ENCODE measurements at regions not wholly inside any gene's neighbourhood (a gene's known extent, or its start where the extent isn't known, plus 50 kb on each side); places are given as distances from the start of the nearest gene placed in this dataset.
A peak's percentile ranks its signal among the peaks of the same experiment; 100 is the strongest.

GRCh38 chr3:177249203-177249602, 51.9 kb upstream of the TBL1XR1 start:
- Histone ChIP-seq H3K9me3 (no peaks in the 10 kb centered on the region), H3K4me1 (peaks cover 4 to 7% of the 10 kb centered on the region in 2 donors), H3K36me3 (no peaks in the 10 kb centered on the region), H3K27me3 (no peaks in the 10 kb centered on the region), H3K27ac (no peak overlapping the region), H3K4me3 (no peak overlapping the region)
- no peak for DNase-seq
- TF ChIP-seq POLR2A (IDR thresholded peaks at IDR 0.05): no peak
- no peak for TF ChIP-seq CTCF (IDR thresholded peaks at IDR 0.05 in 4 of 5, conservative IDR thresholded peaks at IDR 0.05 in 1 of 5)
- intact Hi-C loops (cut with DNase I; ENCODE audit: low total_unique reads): no loop called here
- ATAC-seq: no peak
- in situ Hi-C loops (cut with MboI; ENCODE audit: low sequenced_read_pairs in 4 of 4): no loop called here

GRCh38 chr3:177250151-177250550, 52.9 kb upstream of the TBL1XR1 start:
- no peaks in the 10 kb centered on the region for H3K36me3 ChIP-seq
- H3K4me3 ChIP-seq: no peak overlapping the region
- peaks cover 4 to 7% of the 10 kb centered on the region in 2 donors for H3K4me1 ChIP-seq
- H3K27me3 ChIP-seq: no peaks in the 10 kb centered on the region
- no peaks in the 10 kb centered on the region for H3K9me3 ChIP-seq
- no peak overlapping the region for H3K27ac ChIP-seq
- DNase-seq (no peak), ATAC-seq (no peak)
- intact Hi-C loops (cut with DNase I; ENCODE audit: low total_unique reads): no loop called here
- in situ Hi-C loops (cut with MboI; ENCODE audit: low sequenced_read_pairs in 4 of 4): no loop called here
- TF ChIP-seq POLR2A (IDR thresholded peaks at IDR 0.05) (no peak), CTCF (IDR thresholded peaks at IDR 0.05 in 4 of 5, conservative IDR thresholded peaks at IDR 0.05 in 1 of 5) (no peak)

GRCh38 chr3:177251755-177252154, 54.5 kb upstream of the TBL1XR1 start:
- DNase-seq (no peak), ATAC-seq (peak in 1 of 2 donors; percentile 53)
- H3K9me3 ChIP-seq: no peaks in the 10 kb centered on the region
- in situ Hi-C loops (cut with MboI; ENCODE audit: low sequenced_read_pairs in 4 of 4): no loop called here
- no peaks in the 10 kb centered on the region for H3K27me3 ChIP-seq
- no peaks in the 10 kb centered on the region for H3K36me3 ChIP-seq
- no peak overlapping the region for H3K27ac ChIP-seq
- H3K4me3 ChIP-seq: no peak overlapping the region
- intact Hi-C loops (cut with DNase I; ENCODE audit: low total_unique reads): no loop called here
- H3K4me1 ChIP-seq: peaks cover 4 to 7% of the 10 kb centered on the region in 2 donors
- TF ChIP-seq POLR2A (IDR thresholded peaks at IDR 0.05) (no peak), CTCF (IDR thresholded peaks at IDR 0.05 in 4 of 5, conservative IDR thresholded peaks at IDR 0.05 in 1 of 5) (no peak)

GRCh38 chr3:177257006-177257405, 59.7 kb upstream of the TBL1XR1 start:
- Histone ChIP-seq H3K4me1 (no peaks in the 10 kb centered on the region), H3K27me3 (no peaks in the 10 kb centered on the region), H3K36me3 (no peaks in the 10 kb centered on the region), H3K4me3 (no peak overlapping the region), H3K9me3 (no peaks in the 10 kb centered on the region), H3K27ac (no peak overlapping the region)
- ATAC-seq (no peak), DNase-seq (no peak)
- in situ Hi-C loops (cut with MboI; ENCODE audit: low sequenced_read_pairs in 4 of 4): no loop called here
- intact Hi-C loops (cut with DNase I; ENCODE audit: low total_unique reads): no loop called here
- TF ChIP-seq POLR2A (IDR thresholded peaks at IDR 0.05): no peak
- no peak for TF ChIP-seq CTCF (IDR thresholded peaks at IDR 0.05 in 4 of 5, conservative IDR thresholded peaks at IDR 0.05 in 1 of 5)

- H3K4me1 ChIP-seq: no peaks in the 10 kb centered on the region
- intact Hi-C loops (cut with DNase I; ENCODE audit: low total_unique reads) (no loop called here), in situ Hi-C loops (cut with MboI; ENCODE audit: low sequenced_read_pairs in 4 of 4) (no loop called here)
- no peak overlapping the region for H3K4me3 ChIP-seq
- no peak overlapping the region for H3K27ac ChIP-seq
- H3K36me3 ChIP-seq: no peaks in the 10 kb centered on the region
- no peak for TF ChIP-seq CTCF (IDR thresholded peaks at IDR 0.05 in 4 of 5, conservative IDR thresholded peaks at IDR 0.05 in 1 of 5)
- no peak for TF ChIP-seq POLR2A (IDR thresholded peaks at IDR 0.05)
- no peaks in the 10 kb centered on the region for H3K9me3 ChIP-seq
- DNase-seq (no peak), ATAC-seq (no peak)
- no peaks in the 10 kb centered on the region for H3K27me3 ChIP-seq
Measured at GRCh38 chr3:177257625-177258024, 60.3 kb upstream of the TBL1XR1 start.
